ENCODE measurements at regions not wholly inside any gene's neighbourhood (a gene's known extent, or its start where the extent isn't known, plus 50 kb on each side); places are given as distances from the start of the nearest gene placed in this dataset.

- Histone ChIP-seq H3K9me3 (ENCODE audit: low read length) (no peaks in the 10 kb centered on the region), H3K36me3 (replicated peaks in 1 of 2; ENCODE audit: control insufficient read depth in 1 of 2, insufficient read depth in 2 of 2, low read length in 2 of 2) (no peaks in the 10 kb centered on the region), H3K4me2 (ENCODE audit: low read depth, low read length) (no peak overlapping the region), H2AFZ (ENCODE audit: low read length) (no peak overlapping the region), H3K27ac (ENCODE audit: extremely low read length, insufficient read depth, low read length) (no peak overlapping the region), H3K79me2 (ENCODE audit: insufficient read depth, low read length) (no peaks in the 10 kb centered on the region), H3K9ac (ENCODE audit: insufficient read depth, low read depth, low read length) (no peak overlapping the region), H3K4me1 (ENCODE audit: insufficient read depth, low read length) (no peaks in the 10 kb centered on the region), H4K20me1 (ENCODE audit: insufficient read depth, low read length) (no peaks in the 10 kb centered on the region), H3K27me3 (ENCODE audit: control insufficient read depth in 1 of 2, insufficient read depth in 2 of 2, low read length in 2 of 2) (no peaks in the 10 kb centered on the region), H3K4me3 (replicated peaks in 1 of 3; ENCODE audit: insufficient read depth in 1 of 3, low read depth in 2 of 3, low read length in 3 of 3) (no peak overlapping the region)
- ChIA-PET POLR2A (no interaction called here), CTCF (ENCODE audit: low intra/inter-chr PET ratio, low total read pairs) (no interaction called here)
- WGBS (ENCODE audit: low lambda C conversion rate): 13% methylated on average over 4 of the region's 4 CpGs
- intact Hi-C loops (cut with micrococcal nuclease; ENCODE audit: unreplicated experiment) (no loop called here), in situ Hi-C loops (cut with HindIII; ENCODE audit: extremely low pct_ligation_motif_present, low pct_unique_long_range_greater_than_20kb) (no loop called here)
- no peak for TF ChIP-seq ZNF883 (CRISPR knock-in tag; IDR thresholded peaks at IDR 0.05; ENCODE audit: not compliant biosample characterization)
- no peak for TF ChIP-seq ZNF317 (CRISPR knock-in tag; IDR thresholded peaks at IDR 0.05)
- TF ChIP-seq ZNF720 (CRISPR knock-in tag; IDR thresholded peaks at IDR 0.05): no peak
- TF ChIP-seq HMGA1 (CRISPR knock-in tag; conservative IDR thresholded peaks at IDR 0.05): no peak
- TF ChIP-seq AKAP8 (CRISPR knock-in tag; IDR thresholded peaks at IDR 0.05): no peak
- no peak for TF ChIP-seq STAG1 (CRISPR knock-in tag; IDR thresholded peaks at IDR 0.05)
- TF ChIP-seq SOX13 (IDR thresholded peaks at IDR 0.05): no peak
- no peak for TF ChIP-seq SOX13 (CRISPR knock-in tag; conservative IDR thresholded peaks at IDR 0.05 in 1 of 2, IDR thresholded peaks at IDR 0.05 in 1 of 2)
- DNase-seq (ENCODE audit: low spot score): no peak
- no TSS peak for BruUV-seq (replicated peaks)
- no peak for ATAC-seq
- no peak for FAIRE-seq
Measured at GRCh38 chr13:62502588-62502987, 1086.9 kb upstream of the PCDH20 start.

- H3K4me3 ChIP-seq (replicated peaks in 1 of 3; ENCODE audit: insufficient read depth in 1 of 3, low read depth in 2 of 3, low read length in 3 of 3): no peak overlapping the region
- no peaks in the 10 kb centered on the region for H3K4me1 ChIP-seq (ENCODE audit: insufficient read depth, low read length)
- H3K4me2 ChIP-seq (ENCODE audit: low read depth, low read length): no peak overlapping the region
- H2AFZ ChIP-seq (ENCODE audit: low read length): no peak overlapping the region
- BruUV-seq (replicated peaks): no TSS peak
- no peak overlapping the region for H3K27ac ChIP-seq (ENCODE audit: extremely low read length, insufficient read depth, low read length)
- in situ Hi-C loops (cut with HindIII; ENCODE audit: extremely low pct_ligation_motif_present, low pct_unique_long_range_greater_than_20kb): no loop called here
- H4K20me1 ChIP-seq (ENCODE audit: insufficient read depth, low read length): no peaks in the 10 kb centered on the region
- FAIRE-seq (no peak), DNase-seq (ENCODE audit: low spot score) (no peak), ATAC-seq (no peak)
- H3K9me3 ChIP-seq (ENCODE audit: low read length): no peaks in the 10 kb centered on the region
- no peak for TF ChIP-seq REPIN1 (CRISPR knock-in tag; IDR thresholded peaks at IDR 0.05; ENCODE audit: borderline replicate concordance, low read depth)
- TF ChIP-seq ZNF264 (CRISPR knock-in tag; IDR thresholded peaks at IDR 0.05): no peak
- TF ChIP-seq ZBTB26 (CRISPR knock-in tag; IDR thresholded peaks at IDR 0.05; ENCODE audit: borderline replicate concordance): no peak
- TF ChIP-seq HNRNPUL1 (IDR thresholded peaks at IDR 0.05; ENCODE audit: low read depth, low read length): no peak
- TF ChIP-seq HMGA1 (CRISPR knock-in tag; conservative IDR thresholded peaks at IDR 0.05): no peak
- no peak for TF ChIP-seq ZNF34 (CRISPR knock-in tag; IDR thresholded peaks at IDR 0.05; ENCODE audit: borderline replicate concordance)
- intact Hi-C loops (cut with micrococcal nuclease; ENCODE audit: unreplicated experiment): loop anchor here (5.0 kb wide), 1 partner anchor 943 kb away; no protein-coding TSS in a partner anchor
- no peaks in the 10 kb centered on the region for H3K79me2 ChIP-seq (ENCODE audit: insufficient read depth, low read length)
- ChIA-PET CTCF (ENCODE audit: low intra/inter-chr PET ratio, low total read pairs) (no interaction called here), POLR2A (no interaction called here)
- 0% methylated on average over 1 of the region's 1 CpG for WGBS (ENCODE audit: low lambda C conversion rate)
- H3K36me3 ChIP-seq (replicated peaks in 1 of 2; ENCODE audit: control insufficient read depth in 1 of 2, insufficient read depth in 2 of 2, low read length in 2 of 2): no peaks in the 10 kb centered on the region
- no peak overlapping the region for H3K9ac ChIP-seq (ENCODE audit: insufficient read depth, low read depth, low read length)
- no peaks in the 10 kb centered on the region for H3K27me3 ChIP-seq (ENCODE audit: control insufficient read depth in 1 of 2, insufficient read depth in 2 of 2, low read length in 2 of 2)
Measured at GRCh38 chr13:62489731-62490130, 1074.1 kb upstream of the PCDH20 start.
